ENCODE measurements at regions not wholly inside any gene's neighbourhood (a gene's known extent, or its start where the extent isn't known, plus 50 kb on each side); places are given as distances from the start of the nearest gene placed in this dataset.
"Not testable (repeated sequence)": the region's sequence is repeated elsewhere in the genome, so short reads cannot be mapped to it uniquely, and the experiment has no call there.

GRCh38 chr13:110819203-110820014 is 95.5 kb downstream of the ANKRD10 start:
- 32 to 39% methylated on average over 17 of the region's 17 CpGs for WGBS, 2 donors
- TF ChIP-seq, protein P1, sequence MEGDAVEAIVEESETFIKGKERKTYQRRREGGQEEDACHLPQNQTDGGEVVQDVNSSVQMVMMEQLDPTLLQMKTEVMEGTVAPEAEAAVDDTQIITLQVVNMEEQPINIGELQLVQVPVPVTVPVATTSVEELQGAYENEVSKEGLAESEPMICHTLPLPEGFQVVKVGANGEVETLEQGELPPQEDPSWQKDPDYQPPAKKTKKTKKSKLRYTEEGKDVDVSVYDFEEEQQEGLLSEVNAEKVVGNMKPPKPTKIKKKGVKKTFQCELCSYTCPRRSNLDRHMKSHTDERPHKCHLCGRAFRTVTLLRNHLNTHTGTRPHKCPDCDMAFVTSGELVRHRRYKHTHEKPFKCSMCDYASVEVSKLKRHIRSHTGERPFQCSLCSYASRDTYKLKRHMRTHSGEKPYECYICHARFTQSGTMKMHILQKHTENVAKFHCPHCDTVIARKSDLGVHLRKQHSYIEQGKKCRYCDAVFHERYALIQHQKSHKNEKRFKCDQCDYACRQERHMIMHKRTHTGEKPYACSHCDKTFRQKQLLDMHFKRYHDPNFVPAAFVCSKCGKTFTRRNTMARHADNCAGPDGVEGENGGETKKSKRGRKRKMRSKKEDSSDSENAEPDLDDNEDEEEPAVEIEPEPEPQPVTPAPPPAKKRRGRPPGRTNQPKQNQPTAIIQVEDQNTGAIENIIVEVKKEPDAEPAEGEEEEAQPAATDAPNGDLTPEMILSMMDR (IDR thresholded peaks at IDR 0.05) = peak; percentile 94 to 99 (median 94)
- no peak for TF ChIP-seq POLR2AphosphoS5 (IDR thresholded peaks at IDR 0.05)
- no peaks in the 10 kb centered on the region for H3K27me3 ChIP-seq
- no peaks in the 10 kb centered on the region for H3K36me3 ChIP-seq
- peaks cover 0 to 6% (median 3%) of the 10 kb centered on the region in 4 donors for H3K4me1 ChIP-seq
- no peak overlapping the region for H3K27ac ChIP-seq
- DNase-seq (peak; percentile 86 to 88), ATAC-seq (ENCODE audit: low FRiP score in 2 of 2) (peak; percentile 89 to 95)
- no peaks in the 10 kb centered on the region for H3K9me3 ChIP-seq
- H3K4me3 ChIP-seq = no peak overlapping the region

- DNase-seq = no peak
- Histone ChIP-seq H3K27me3 (no peaks in the 10 kb centered on the region), H3K9me3 (no peaks in the 10 kb centered on the region), H3K4me3 (no peak overlapping the region), H3K36me3 (no peaks in the 10 kb centered on the region), H3K4me1 (peaks cover 0 to 6% (median 3%) of the 10 kb centered on the region in 4 donors), H3K27ac (no peak overlapping the region)
- ATAC-seq (ENCODE audit: low FRiP score in 2 of 2) = no peak
- WGBS, 2 donors = 67 to 70% methylated on average over 9 of the region's 9 CpGs
- TF ChIP-seq EP300 (IDR thresholded peaks at IDR 0.05) (no peak), POLR2A (IDR thresholded peaks at IDR 0.05) (no peak), POLR2AphosphoS5 (IDR thresholded peaks at IDR 0.05) (no peak)
- TF ChIP-seq, protein P1 (IDR thresholded peaks at IDR 0.05) = no peak
Observed at GRCh38 chr13:110820322-110820721, 94.5 kb downstream of the ANKRD10 start.

DNA sequence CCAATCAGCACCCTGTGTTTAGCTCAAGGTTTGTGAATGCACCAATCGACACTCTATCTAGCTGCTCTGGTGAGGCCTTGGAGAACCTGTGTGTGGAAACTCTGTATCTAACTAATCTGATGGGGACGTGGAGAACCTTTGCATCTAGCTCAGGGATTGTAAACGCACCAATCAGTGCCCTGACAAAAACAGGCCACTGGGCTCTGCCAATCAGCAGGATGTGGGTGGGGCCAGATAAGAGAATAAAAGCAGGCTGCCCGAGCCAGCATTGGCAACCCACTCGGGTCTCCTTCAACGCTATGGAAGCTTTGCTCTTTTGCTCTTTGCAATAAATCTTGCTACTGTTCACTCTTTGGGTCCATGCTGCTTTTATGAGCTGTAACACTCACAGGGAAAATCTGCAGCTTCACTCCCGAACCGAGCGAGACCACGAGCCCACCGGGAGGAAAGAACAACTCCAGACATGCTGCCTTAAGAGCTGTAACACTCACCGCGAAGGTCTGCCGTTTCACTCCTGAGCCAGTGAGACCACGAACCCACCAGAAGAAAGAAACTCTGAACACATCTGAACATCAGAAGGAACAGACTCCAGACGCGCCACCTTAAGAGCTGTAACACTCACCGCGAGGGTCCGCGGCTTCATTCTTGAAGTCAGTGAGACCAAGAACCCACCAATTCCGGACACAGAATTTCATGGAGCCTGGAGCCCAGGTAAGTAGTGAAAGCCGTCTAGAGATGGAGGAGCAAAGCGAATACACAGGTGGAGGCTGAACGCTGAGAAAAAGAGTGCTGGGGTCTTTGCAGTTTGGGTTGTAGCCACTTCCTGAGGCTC is 92.8 kb downstream of the ANKRD10 start:
- not testable (repeated sequence) for ATAC-seq (ENCODE audit: low FRiP score in 2 of 2); DNase-seq; H3K4me1 ChIP-seq; H3K4me3 ChIP-seq; H3K27me3 ChIP-seq; H3K27ac ChIP-seq; H3K36me3 ChIP-seq; H3K9me3 ChIP-seq
- WGBS, 2 donors = 87 to 94% methylated on average over 25 of the region's 25 CpGs

- H3K9me3 ChIP-seq = no peaks in the 10 kb centered on the region
- H3K27ac ChIP-seq = no peak overlapping the region
- TF ChIP-seq, protein P1 (IDR thresholded peaks at IDR 0.05) = no peak
- no peak for TF ChIP-seq POLR2AphosphoS5 (IDR thresholded peaks at IDR 0.05)
- no peak for TF ChIP-seq EP300 (IDR thresholded peaks at IDR 0.05)
- TF ChIP-seq POLR2A (IDR thresholded peaks at IDR 0.05) = no peak
- WGBS, 2 donors = 77 to 83% methylated on average over 9 to 10 of the region's 10 CpGs
- H3K4me3 ChIP-seq = no peak overlapping the region
- H3K4me1 ChIP-seq = peaks cover 0 to 6% (median 3%) of the 10 kb centered on the region in 4 donors
- H3K27me3 ChIP-seq = no peaks in the 10 kb centered on the region
- DNase-seq (no peak), ATAC-seq (ENCODE audit: low FRiP score in 2 of 2) (no peak)
- no peaks in the 10 kb centered on the region for H3K36me3 ChIP-seq
Observed at GRCh38 chr13:110822669-110822945, 92.3 kb downstream of the ANKRD10 start.

DNA sequence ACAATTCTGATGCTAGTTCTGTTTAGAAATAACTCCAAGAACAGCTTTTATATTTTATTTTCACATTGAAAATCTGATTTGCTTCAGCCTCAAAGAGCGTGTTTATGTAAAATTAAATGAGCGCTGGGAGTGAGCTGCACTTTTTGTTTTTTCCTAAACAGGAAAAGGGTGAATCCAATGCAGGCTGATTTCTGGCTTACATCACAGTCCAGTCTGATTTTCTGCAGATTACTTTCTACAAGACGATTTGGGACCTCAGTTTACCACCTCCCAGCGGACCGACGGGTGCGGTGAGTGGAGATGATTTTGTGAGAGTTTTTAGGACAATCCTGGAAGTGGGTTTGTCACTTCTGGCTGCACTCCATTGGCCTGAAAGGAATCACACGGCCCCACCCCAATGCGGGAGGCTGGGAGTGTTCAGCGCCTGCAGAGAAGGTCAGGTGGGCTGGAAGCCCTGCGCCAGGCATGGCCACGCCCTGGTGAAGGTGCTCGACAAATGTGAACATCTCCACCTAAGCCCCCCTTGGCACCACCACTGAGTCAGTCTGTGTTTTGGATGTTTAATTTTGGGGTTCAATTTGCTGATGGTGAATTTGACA is 90.1 kb downstream of the ANKRD10 start:
- H3K4me1 ChIP-seq = no peaks in the 10 kb centered on the region
- WGBS, 2 donors = 71 to 75% methylated on average over 11 to 13 of the region's 13 CpGs
- no peak overlapping the region for H3K27ac ChIP-seq
- no peaks in the 10 kb centered on the region for H3K9me3 ChIP-seq
- peak overlapping the region in 1 of 4 donors; percentile 17 for H3K4me3 ChIP-seq
- H3K36me3 ChIP-seq = no peaks in the 10 kb centered on the region
- TF ChIP-seq EP300 (IDR thresholded peaks at IDR 0.05) (no peak), POLR2AphosphoS5 (IDR thresholded peaks at IDR 0.05) (no peak), POLR2A (IDR thresholded peaks at IDR 0.05) (no peak)
- TF ChIP-seq, protein P1 (IDR thresholded peaks at IDR 0.05) = no peak
- DNase-seq = peak in 1 of 2 donors; percentile 52
- no peak for ATAC-seq (ENCODE audit: low FRiP score in 2 of 2)
- no peaks in the 10 kb centered on the region for H3K27me3 ChIP-seq

Measured in upper lobe of left lung (tissue), 6 donors.